ENCODE measurements at regions not wholly inside any gene's neighbourhood (a gene's known extent, or its start where the extent isn't known, plus 50 kb on each side); places are given as distances from the start of the nearest gene placed in this dataset.

DNA sequence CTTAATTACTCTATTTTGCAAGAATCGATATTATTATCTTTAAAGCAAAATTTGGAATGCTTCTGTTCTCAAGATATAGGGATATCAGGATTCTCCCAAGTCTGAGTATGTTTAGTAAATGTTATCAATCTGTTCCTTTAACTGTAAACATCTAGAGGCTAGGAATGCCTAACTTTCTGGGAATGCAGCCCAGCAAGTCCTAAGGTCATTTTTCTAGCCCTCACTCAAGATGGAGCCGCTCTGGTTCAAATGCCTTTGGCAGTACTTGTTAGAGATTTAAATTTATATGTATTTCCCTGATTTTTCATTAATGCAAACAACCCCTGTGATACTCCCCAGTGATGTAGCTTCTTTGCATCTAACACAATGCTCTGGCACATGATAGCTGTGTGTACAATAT lies 623.8 kb upstream of the LCORL start:
- intact Hi-C loops (cut with micrococcal nuclease; ENCODE audit: unreplicated experiment), result no loop called here

GRCh38 chr4:18641334-18641733 lies 619.8 kb upstream of the LCORL start:
- H3K79me2 ChIP-seq (ENCODE audit: insufficient read depth, low read length), result no peaks in the 10 kb centered on the region
- no peak overlapping the region for H3K9ac ChIP-seq (ENCODE audit: insufficient read depth, low read depth, low read length)
- no peaks in the 10 kb centered on the region for H3K27me3 ChIP-seq (ENCODE audit: control insufficient read depth in 1 of 2, insufficient read depth in 2 of 2, low read length in 2 of 2)
- intact Hi-C loops (cut with micrococcal nuclease; ENCODE audit: unreplicated experiment) (no loop called here), in situ Hi-C loops (cut with HindIII; ENCODE audit: extremely low pct_ligation_motif_present, low pct_unique_long_range_greater_than_20kb) (no loop called here)
- ChIA-PET CTCF (ENCODE audit: low intra/inter-chr PET ratio, low total read pairs) (no interaction called here), POLR2A (no interaction called here)
- H3K36me3 ChIP-seq (replicated peaks in 1 of 2; ENCODE audit: control insufficient read depth in 1 of 2, insufficient read depth in 2 of 2, low read length in 2 of 2), result no peaks in the 10 kb centered on the region
- no peak overlapping the region for H3K4me2 ChIP-seq (ENCODE audit: low read depth, low read length)
- no peak for FAIRE-seq
- no peaks in the 10 kb centered on the region for H3K9me3 ChIP-seq (ENCODE audit: low read length)
- ATAC-seq, result no peak
- no peak overlapping the region for H3K27ac ChIP-seq (ENCODE audit: extremely low read length, insufficient read depth, low read length)
- no peak overlapping the region for H2AFZ ChIP-seq (ENCODE audit: low read length)
- no peak overlapping the region for H3K4me3 ChIP-seq (replicated peaks in 1 of 3; ENCODE audit: insufficient read depth in 1 of 3, low read depth in 2 of 3, low read length in 3 of 3)
- no peaks in the 10 kb centered on the region for H4K20me1 ChIP-seq (ENCODE audit: insufficient read depth, low read length)
- no peak for DNase-seq (ENCODE audit: low spot score)
- no peaks in the 10 kb centered on the region for H3K4me1 ChIP-seq (ENCODE audit: insufficient read depth, low read length)
- TF ChIP-seq MEF2D (CRISPR knock-in tag; IDR thresholded peaks at IDR 0.05) (no peak), SIN3A (IDR thresholded peaks at IDR 0.05; ENCODE audit: borderline replicate concordance, low read depth, low read length) (no peak), TOPORS (CRISPR knock-in tag; IDR thresholded peaks at IDR 0.05) (no peak)
- BruUV-seq (replicated peaks), result no TSS peak

More for the DNA sequence above, 623.8 kb upstream of the LCORL start:
- no peaks in the 10 kb centered on the region for H3K27me3 ChIP-seq (ENCODE audit: control insufficient read depth in 1 of 2, insufficient read depth in 2 of 2, low read length in 2 of 2)
- H3K4me1 ChIP-seq (ENCODE audit: insufficient read depth, low read length), result no peaks in the 10 kb centered on the region
- no peak overlapping the region for H3K4me2 ChIP-seq (ENCODE audit: low read depth, low read length)
- no peak overlapping the region for H3K27ac ChIP-seq (ENCODE audit: extremely low read length, insufficient read depth, low read length)
- H3K36me3 ChIP-seq (replicated peaks in 1 of 2; ENCODE audit: control insufficient read depth in 1 of 2, insufficient read depth in 2 of 2, low read length in 2 of 2), result no peaks in the 10 kb centered on the region
- H2AFZ ChIP-seq (ENCODE audit: low read length), result no peak overlapping the region
- H3K9me3 ChIP-seq (ENCODE audit: low read length), result peaks cover 24% of the 10 kb centered on the region
- ATAC-seq (no peak), DNase-seq (ENCODE audit: low spot score) (no peak), FAIRE-seq (no peak)
- H3K9ac ChIP-seq (ENCODE audit: insufficient read depth, low read depth, low read length), result no peak overlapping the region
- no peak overlapping the region for H3K4me3 ChIP-seq (replicated peaks in 1 of 3; ENCODE audit: insufficient read depth in 1 of 3, low read depth in 2 of 3, low read length in 3 of 3)
- 3% methylated on average over 2 of the region's 2 CpGs for WGBS (ENCODE audit: low lambda C conversion rate)
- in situ Hi-C loops (cut with HindIII; ENCODE audit: extremely low pct_ligation_motif_present, low pct_unique_long_range_greater_than_20kb), result no loop called here
- POLR2A ChIA-PET, result no interaction called here
- BruUV-seq (replicated peaks), result no TSS peak
- no peaks in the 10 kb centered on the region for H3K79me2 ChIP-seq (ENCODE audit: insufficient read depth, low read length)
- CTCF ChIA-PET (ENCODE audit: low intra/inter-chr PET ratio, low total read pairs), result no interaction called here
- TF ChIP-seq, protein P1, sequence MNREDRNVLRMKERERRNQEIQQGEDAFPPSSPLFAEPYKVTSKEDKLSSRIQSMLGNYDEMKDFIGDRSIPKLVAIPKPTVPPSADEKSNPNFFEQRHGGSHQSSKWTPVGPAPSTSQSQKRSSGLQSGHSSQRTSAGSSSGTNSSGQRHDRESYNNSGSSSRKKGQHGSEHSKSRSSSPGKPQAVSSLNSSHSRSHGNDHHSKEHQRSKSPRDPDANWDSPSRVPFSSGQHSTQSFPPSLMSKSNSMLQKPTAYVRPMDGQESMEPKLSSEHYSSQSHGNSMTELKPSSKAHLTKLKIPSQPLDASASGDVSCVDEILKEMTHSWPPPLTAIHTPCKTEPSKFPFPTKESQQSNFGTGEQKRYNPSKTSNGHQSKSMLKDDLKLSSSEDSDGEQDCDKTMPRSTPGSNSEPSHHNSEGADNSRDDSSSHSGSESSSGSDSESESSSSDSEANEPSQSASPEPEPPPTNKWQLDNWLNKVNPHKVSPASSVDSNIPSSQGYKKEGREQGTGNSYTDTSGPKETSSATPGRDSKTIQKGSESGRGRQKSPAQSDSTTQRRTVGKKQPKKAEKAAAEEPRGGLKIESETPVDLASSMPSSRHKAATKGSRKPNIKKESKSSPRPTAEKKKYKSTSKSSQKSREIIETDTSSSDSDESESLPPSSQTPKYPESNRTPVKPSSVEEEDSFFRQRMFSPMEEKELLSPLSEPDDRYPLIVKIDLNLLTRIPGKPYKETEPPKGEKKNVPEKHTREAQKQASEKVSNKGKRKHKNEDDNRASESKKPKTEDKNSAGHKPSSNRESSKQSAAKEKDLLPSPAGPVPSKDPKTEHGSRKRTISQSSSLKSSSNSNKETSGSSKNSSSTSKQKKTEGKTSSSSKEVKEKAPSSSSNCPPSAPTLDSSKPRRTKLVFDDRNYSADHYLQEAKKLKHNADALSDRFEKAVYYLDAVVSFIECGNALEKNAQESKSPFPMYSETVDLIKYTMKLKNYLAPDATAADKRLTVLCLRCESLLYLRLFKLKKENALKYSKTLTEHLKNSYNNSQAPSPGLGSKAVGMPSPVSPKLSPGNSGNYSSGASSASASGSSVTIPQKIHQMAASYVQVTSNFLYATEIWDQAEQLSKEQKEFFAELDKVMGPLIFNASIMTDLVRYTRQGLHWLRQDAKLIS (CRISPR knock-in tag; IDR thresholded peaks at IDR 0.05), result no peak
- no peaks in the 10 kb centered on the region for H4K20me1 ChIP-seq (ENCODE audit: insufficient read depth, low read length)

All from HepG2 (cell line).